Activated naive CD4-positive, alpha-beta T cell treated with anti-CD3 and anti-CD28 coated beads, Interleukin-2, amount 50 U/mL, for 72 hours (primary cell): ENCODE measurements at regions not wholly inside any gene's neighbourhood (a gene's known extent, or its start where the extent isn't known, plus 50 kb on each side); places are given as distances from the start of the nearest gene placed in this dataset.
"Not testable (repeated sequence)": the region's sequence is repeated elsewhere in the genome, so short reads cannot be mapped to it uniquely, and the experiment has no call there.

Source experiments
- ATAC-seq, 2 donors: fragments of 150-1000 bp; cut with Tn5 transposase; 2 replicates each; pipeline ENCODE4 v1.10.0; 2021; ENCODE audit warnings: mild to moderate bottlenecking in 2 of 2, moderate library complexity in 2 of 2
- DNase-seq, 2 donors: peaks; one replicate each; pipeline ENCODE4 v3.0.0; 2021 to 2022; ENCODE audit warnings: low spot score in 2 of 2
- H3K27ac Mint-ChIP-seq, 2 donors: one replicate each; pipeline ENCODE4 v1.8.0; 2022; ENCODE audit warnings: mild to moderate bottlenecking in 2 of 2, mixed read lengths in 2 of 2
- H3K36me3 Mint-ChIP-seq, 2 donors: one replicate each; pipeline ENCODE4 v1.8.0; 2022; ENCODE audit warnings: mixed read lengths in 2 of 2
- H3K9me3 Mint-ChIP-seq, 2 donors: one replicate each; pipeline ENCODE4 v1.8.0; 2022; ENCODE audit warnings: mixed read lengths in 2 of 2

DNA sequence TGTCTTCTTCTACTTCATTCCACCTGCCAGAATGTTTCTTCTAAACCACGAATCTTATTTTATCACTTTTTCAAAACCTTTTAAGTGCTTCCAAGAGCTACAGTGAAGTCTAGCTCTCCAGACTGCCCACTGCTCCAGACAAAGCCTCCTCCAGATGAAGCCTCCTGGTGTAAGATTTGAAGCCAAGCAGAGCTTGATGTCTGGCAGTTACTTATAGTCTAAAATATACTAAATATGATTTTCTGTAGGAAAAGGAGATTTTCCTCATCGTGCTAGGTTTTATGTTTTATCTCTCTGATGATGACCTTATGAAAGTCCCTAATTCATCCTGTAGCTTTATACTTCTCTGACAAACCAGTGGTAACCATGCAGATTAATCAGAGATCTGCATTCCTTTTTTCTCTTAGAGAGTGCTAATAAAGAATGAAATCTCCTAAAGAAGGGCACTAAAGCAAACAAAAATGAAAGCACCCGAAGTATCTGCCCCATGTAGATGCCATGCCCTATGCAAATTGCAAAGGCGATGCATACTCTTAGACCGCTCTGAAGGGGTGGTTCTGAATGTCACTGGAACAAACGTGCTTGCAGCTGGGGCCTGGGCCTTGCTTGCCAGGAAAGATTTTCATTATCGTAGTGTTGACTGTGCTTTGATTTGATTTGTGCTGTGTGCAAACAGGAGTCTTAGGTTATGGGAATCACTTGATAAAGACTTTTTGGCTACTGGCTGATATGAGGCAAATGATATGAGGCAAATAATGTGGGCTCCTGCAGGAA, 314.2 kb downstream of the PID1 start:
- H3K36me3 Mint-ChIP-seq: peaks cover 0 to 4% of the 10 kb centered on the region in 2 donors
- ATAC-seq (no peak), DNase-seq (no peak)
- H3K9me3 Mint-ChIP-seq: peaks cover 27 to 28% of the 10 kb centered on the region in 2 donors
- H3K27ac Mint-ChIP-seq: no peak overlapping the region

DNA sequence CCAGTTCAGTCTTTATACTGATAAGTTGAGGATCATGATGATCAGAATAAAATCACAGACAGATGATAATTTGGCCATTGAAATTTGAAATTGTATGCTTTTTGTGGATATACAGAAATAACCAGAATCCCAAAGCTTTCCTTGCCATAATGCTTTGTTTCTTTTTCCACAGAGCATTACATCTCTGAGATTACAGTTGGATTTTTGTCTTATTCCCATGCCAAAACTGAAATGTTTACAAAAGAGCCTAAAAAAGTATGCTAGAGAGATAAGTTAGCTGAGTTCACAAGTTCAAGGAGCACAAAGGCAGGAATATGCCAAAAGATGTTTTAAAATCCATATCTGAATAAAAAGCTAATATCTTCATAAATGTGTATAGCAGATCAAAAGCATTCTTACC, 321.3 kb downstream of the PID1 start:
- no peak for ATAC-seq
- Mint-ChIP-seq H3K36me3 (peaks cover 0 to 4% of the 10 kb centered on the region in 2 donors), H3K27ac (no peak overlapping the region), H3K9me3 (peaks cover 8 to 9% of the 10 kb centered on the region in 2 donors)
- DNase-seq: no peak

DNA sequence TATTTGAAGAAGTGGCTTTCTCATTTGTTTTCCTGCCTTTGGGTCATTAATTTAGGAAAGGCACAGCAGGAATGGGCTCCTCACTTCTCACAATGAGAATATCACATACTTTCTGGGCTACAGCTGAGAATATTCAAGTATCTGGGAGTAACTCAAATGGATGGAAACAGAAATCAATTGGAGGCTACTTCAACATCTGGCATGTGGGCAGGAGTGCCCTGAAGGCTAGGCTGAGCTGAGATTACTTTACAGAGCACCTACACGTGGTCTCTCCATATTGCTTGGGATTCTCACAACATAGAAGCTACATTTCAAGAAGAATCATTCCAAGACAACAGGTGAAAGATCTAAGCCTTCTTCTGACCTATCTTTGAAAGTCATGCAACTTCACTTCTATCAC, 325.4 kb downstream of the PID1 start:
- Mint-ChIP-seq H3K9me3 (peaks cover 8 to 10% of the 10 kb centered on the region in 2 donors), H3K36me3 (no peaks in the 10 kb centered on the region), H3K27ac (no peak overlapping the region)
- DNase-seq (no peak), ATAC-seq (no peak)

GRCh38 chr2:228942856-228943255, 328.2 kb downstream of the PID1 start:
- Mint-ChIP-seq H3K9me3 (peaks cover 10 to 13% of the 10 kb centered on the region in 2 donors), H3K27ac (no peak overlapping the region), H3K36me3 (no peaks in the 10 kb centered on the region)
- no peak for ATAC-seq
- no peak for DNase-seq

DNA sequence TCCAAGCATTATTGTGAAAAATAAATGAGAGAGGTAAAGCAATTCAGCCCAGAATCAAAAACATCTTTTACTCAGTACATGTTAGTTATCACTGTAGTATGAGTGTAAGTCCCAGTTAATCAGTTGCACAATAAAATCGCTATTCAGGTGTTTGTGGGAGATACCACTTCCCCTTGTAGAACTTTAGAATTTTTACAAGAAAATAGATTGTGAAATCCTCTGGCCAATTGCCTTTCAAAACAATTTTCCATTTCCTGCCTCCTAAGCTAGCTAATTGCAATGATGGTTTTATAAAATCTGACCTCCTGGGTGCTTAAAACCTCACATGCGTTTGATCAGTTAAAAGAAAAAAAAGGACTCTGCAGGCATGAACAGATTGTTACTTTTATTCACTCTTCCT, 332.5 kb downstream of the PID1 start:
- no peak overlapping the region for H3K27ac Mint-ChIP-seq
- peaks cover 19 to 20% of the 10 kb centered on the region in 2 donors for H3K9me3 Mint-ChIP-seq
- DNase-seq (no peak), ATAC-seq (no peak)
- no peaks in the 10 kb centered on the region for H3K36me3 Mint-ChIP-seq

DNA sequence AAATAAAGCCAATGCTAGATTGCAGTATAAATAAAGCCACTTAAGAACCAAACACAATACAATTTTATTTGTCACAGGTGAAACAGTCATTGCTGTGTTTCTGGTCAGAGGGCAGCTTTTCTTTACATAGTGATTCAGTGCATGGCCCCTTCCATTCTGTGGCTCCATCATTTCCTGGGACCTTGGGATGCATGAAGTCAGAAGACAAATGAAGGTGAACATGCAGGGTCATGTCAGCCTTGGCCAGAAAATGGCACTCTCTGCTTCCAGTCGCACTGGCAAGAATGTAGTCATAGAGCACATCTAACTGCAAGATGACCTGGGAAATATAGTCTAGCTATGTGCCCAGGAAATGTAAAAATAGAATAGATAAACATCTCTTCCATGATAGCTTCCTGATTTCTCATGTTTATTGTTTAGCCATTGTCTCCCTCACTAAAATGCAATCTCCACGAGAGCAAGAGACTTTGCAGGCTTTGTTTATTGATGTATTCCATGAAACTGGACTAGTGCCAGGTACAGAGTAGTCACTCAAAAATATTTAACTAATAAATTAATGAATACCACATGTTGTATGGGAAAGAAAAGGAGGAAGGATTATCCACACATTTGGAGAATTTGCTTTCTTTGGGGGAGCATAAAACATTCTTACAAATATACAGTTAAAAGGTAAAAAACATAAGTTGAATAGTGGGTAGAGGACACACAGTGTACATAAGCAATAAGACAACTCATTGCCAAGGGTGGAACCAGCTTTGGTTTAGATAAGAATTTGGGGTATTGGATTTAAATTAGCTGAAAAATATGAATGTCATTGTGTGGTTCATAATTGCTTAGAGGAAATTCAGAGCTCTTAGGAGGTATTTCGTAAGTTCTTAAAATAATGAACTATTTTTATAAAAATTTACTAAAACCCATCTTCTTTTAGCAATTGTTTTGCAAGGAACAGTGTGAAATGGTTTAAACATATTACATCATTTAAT, 343.8 kb downstream of the PID1 start:
- ATAC-seq (no peak), DNase-seq (no peak)
- Mint-ChIP-seq H3K27ac (no peak overlapping the region), H3K9me3 (peaks cover 17 to 42% of the 10 kb centered on the region in 2 donors), H3K36me3 (peaks cover 0 to 4% of the 10 kb centered on the region in 2 donors)

DNA sequence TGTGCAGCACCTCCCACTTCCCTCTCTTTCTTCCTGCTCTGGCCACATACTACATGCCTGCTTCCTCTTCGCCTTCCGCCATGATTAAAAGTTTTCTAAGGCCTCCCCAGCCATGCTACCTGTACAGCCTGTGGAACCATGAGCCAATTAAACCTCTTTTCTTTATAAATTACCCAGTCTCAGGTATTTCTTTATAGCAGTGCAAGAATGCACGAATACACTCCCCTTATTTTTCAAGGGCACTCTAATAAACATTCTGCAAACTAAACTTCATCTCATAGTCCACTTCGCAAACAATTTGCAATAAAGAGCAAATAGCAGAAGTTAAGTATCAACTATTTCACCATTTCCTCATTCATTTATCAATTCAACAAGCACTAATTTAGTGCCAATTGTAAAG, 351.3 kb downstream of the PID1 start:
- H3K36me3 Mint-ChIP-seq: no peaks in the 10 kb centered on the region
- no peak for ATAC-seq
- no peak for DNase-seq
- peaks cover 16 to 21% of the 10 kb centered on the region in 2 donors for H3K9me3 Mint-ChIP-seq
- no peak overlapping the region for H3K27ac Mint-ChIP-seq

GRCh38 chr2:228917220-228917619, 353.9 kb downstream of the PID1 start:
- no peaks in the 10 kb centered on the region for H3K36me3 Mint-ChIP-seq
- no peak for DNase-seq
- H3K9me3 Mint-ChIP-seq: peaks cover 8% of the 10 kb centered on the region in 2 donors
- no peak for ATAC-seq
- H3K27ac Mint-ChIP-seq: no peak overlapping the region

DNA sequence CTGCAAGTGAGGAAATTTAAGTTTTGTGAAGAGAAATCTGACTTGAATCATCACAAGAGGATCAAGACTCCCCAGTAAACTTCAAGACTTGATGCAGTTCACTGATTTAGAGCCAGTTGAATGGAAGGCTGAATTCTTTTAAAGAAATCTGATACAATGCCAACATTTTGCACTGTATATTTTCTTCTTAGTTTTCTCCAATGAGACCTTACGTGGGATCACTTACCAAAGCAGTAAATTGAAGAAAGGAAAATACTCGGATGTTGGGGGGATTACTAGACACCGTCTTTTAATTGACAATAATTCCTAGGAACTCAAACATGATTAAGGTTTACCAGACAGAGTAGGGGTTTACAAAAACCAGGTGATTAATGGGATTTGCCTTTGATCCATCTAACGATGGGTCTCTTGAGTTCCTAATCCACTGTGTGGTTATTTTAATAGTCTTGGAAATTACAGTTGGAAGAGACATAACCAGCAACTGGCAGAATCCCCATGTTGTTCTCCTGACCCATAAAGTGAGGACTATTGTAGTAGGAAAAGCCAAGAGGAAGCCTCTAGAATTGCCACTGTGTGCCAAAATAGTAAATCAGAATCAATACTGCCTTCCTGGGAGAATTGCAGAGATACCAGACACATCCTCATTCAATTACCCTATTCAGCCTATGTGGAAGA, 354.5 kb downstream of the PID1 start:
- ATAC-seq (no peak), DNase-seq (no peak)
- no peaks in the 10 kb centered on the region for H3K36me3 Mint-ChIP-seq
- no peak overlapping the region for H3K27ac Mint-ChIP-seq
- H3K9me3 Mint-ChIP-seq: peaks cover 8% of the 10 kb centered on the region in 2 donors

- Mint-ChIP-seq H3K36me3 (no peaks in the 10 kb centered on the region), H3K9me3 (peaks cover 0 to 8% of the 10 kb centered on the region in 2 donors), H3K27ac (no peak overlapping the region)
- ATAC-seq (no peak), DNase-seq (no peak)
Observed at GRCh38 chr2:228913176-228913575, 357.9 kb downstream of the PID1 start.

GRCh38 chr2:228910872-228911271, 360.2 kb downstream of the PID1 start:
- not testable (repeated sequence) for H3K36me3 Mint-ChIP-seq, DNase-seq, ATAC-seq, H3K27ac Mint-ChIP-seq, H3K9me3 Mint-ChIP-seq

DNA sequence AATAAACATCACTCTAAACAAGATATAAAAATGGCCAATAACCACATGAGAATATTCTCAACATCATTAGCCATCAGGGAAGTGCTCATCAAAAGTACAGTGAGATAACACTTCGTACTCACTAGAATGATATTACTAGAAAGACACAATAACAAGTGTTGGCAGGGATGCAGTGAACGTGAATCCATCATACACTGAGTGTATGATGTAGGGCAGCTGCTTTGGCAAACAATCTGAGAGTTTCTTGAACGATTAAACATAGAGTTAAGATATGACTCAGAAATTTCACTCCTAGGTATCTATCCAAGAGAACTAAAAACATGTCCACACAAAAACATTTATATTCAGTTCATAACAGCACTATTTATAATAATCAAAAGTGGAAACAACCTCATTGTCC, 368.9 kb downstream of the PID1 start:
- Mint-ChIP-seq H3K36me3 (no peaks in the 10 kb centered on the region), H3K27ac (no peak overlapping the region), H3K9me3 (peaks cover 4 to 6% of the 10 kb centered on the region in 2 donors)
- DNase-seq: no peak
- ATAC-seq: no peak

- H3K27ac Mint-ChIP-seq: no peak overlapping the region
- H3K9me3 Mint-ChIP-seq: peaks cover 4 to 6% of the 10 kb centered on the region in 2 donors
- ATAC-seq (no peak), DNase-seq (no peak)
- no peaks in the 10 kb centered on the region for H3K36me3 Mint-ChIP-seq
Observed at GRCh38 chr2:228901531-228901930, 369.6 kb downstream of the PID1 start.

DNA sequence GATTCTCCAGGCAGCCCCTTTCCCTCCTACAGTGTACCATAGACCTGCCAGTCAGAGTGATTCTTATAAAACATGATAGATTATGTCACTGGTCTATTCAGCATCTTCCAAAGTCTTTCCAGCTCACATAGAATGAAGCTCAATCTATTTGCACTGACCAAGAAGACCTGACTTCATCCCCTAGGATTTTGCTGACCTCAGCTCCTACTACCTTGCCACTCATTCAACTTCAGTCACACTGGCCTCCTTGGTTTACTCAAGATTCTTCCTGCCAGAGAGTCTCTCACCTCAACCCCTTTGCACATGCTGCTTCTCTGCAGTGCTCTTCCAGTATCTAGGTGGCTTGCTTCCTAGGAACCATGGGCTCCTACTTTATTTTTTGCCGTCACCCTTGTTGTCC, 392.9 kb downstream of the PID1 start:
- H3K9me3 Mint-ChIP-seq: peaks cover 14 to 17% of the 10 kb centered on the region in 2 donors

DNA sequence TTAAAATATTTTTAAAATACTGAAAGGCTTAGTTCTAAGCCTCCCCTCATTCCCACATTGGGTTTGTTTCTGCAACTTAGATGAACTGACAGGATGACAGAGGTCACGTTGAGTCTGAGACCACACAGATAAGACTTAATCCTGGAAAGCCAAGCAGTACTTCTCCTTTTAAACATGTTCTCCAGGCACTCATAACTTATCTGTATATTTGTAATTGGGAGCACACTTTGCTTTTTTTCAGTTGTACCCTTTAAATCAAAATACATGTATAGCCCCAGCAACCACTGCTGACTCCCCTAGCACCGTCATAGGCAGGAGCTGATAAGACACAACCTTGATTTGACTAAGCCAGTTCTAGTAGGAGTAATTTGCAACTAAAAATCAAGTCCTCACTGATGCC, 394.8 kb downstream of the PID1 start:
- DNase-seq: no peak
- no peak overlapping the region for H3K27ac Mint-ChIP-seq
- H3K36me3 Mint-ChIP-seq: no peaks in the 10 kb centered on the region
- ATAC-seq: no peak
- peaks cover 7 to 17% of the 10 kb centered on the region in 2 donors for H3K9me3 Mint-ChIP-seq

More for the DNA sequence above, 392.9 kb downstream of the PID1 start:
- Mint-ChIP-seq H3K27ac (no peak overlapping the region), H3K36me3 (no peaks in the 10 kb centered on the region)
- DNase-seq (no peak), ATAC-seq (no peak)

DNA sequence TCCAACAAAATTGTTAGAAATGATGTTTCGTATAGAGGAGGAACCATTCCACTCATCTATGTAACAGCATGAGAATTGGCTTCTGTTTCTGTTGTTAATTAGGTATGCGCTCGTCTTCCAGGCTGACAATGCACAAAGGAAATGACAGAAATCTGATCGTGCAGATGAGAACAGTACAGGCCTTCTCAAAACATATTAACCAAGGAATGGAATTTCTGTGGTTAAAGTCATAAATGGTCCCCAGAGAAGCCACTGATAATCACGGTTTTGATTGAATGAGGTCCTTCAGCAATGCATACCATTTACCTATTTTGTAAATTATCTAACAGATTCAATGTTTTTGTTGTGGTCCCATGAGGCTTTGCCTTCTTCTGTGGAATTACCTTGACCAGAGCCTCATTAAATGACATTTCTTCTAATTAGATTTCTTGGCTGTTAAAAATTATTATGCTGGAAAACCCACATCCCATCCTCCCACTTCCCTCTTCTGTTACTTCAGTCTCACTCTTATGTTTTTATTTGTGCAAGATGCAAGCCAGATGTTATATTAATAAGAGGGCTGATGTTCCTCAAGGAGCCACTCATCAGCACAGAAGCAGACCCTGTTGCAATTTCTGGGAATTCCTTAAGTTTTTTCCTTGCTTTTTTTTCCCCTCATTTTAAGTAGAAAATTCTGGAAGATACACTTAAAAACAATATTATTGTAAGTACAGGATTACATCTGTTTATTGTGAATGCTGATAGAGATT, 395.8 kb downstream of the PID1 start:
- no peak for DNase-seq
- ATAC-seq: no peak
- no peaks in the 10 kb centered on the region for H3K36me3 Mint-ChIP-seq
- no peak overlapping the region for H3K27ac Mint-ChIP-seq
- peaks cover 11 to 20% of the 10 kb centered on the region in 2 donors for H3K9me3 Mint-ChIP-seq
